HEK293 (cell line): ENCODE measurements at regions not wholly inside any gene's neighbourhood (a gene's known extent, or its start where the extent isn't known, plus 50 kb on each side); places are given as distances from the start of the nearest gene placed in this dataset.
A peak's percentile ranks its signal among the peaks of the same experiment; 100 is the strongest.

Experiments used
- CTCF ChIA-PET: fragments of 350-600 bp; formaldehyde crosslinking; extraction: SDS; loops from one replicate; lab custom pipeline; 2021; ENCODE audit warnings: antibody characterized with exemption; lab: Yijun Ruan, JAX
- POLR2A ChIA-PET: fragments of 300-600 bp; formaldehyde crosslinking; extraction: SDS; loops from one replicate; lab custom pipeline; 2020; ENCODE audit warnings: antibody characterized with exemption, inconsistent platforms; lab: Yijun Ruan, JAX
- H3K27ac ChIP-seq: fragments of 200-500 bp; sonication (Bioruptor generic); 2 replicates; pipeline ENCODE4 v1.5.1; 2014; ENCODE audit warnings: low read depth, low read length, control low read depth, inconsistent platforms; ENCODE audit errors: extremely low read depth
- H3K36me3 ChIP-seq, 2 experiments: fragments of 200-500 bp in 1 of 2; sonication (Bioruptor generic) in 1 of 2; 1 replicate in 1 of 2; 2 replicates in 1 of 2; pipeline ENCODE4 v1.5.1; 2014 to 2017; ENCODE audit warnings: inconsistent platforms in 2 of 2, low read length in 2 of 2; ENCODE audit not compliant: control insufficient read depth in 2 of 2, insufficient read depth in 1 of 2
- H3K4me1 ChIP-seq: fragments of 200-500 bp; sonication (Bioruptor generic); 2 replicates; pipeline ENCODE4 v1.5.1; 2014; ENCODE audit warnings: mild to moderate bottlenecking, low read length, inconsistent platforms; ENCODE audit not compliant: control insufficient read depth, insufficient read depth
- H3K4me3 ChIP-seq: 2 replicates; pipeline ENCODE4 v1.5.1; 2011; ENCODE audit warnings: low read depth, mild to moderate bottlenecking, control low read depth, low read length, moderate library complexity
- H3K9me3 ChIP-seq: fragments of 200-500 bp; sonication (Bioruptor generic); 2 replicates; pipeline ENCODE4 v1.5.1; 2014; ENCODE audit warnings: low read depth, low read length, inconsistent platforms; ENCODE audit not compliant: control insufficient read depth, insufficient read depth
- BCL11B ChIP-seq: fragments of 450-650 bp; formaldehyde crosslinking; IDR thresholded peaks from 2 replicates; pipeline ENCODE4 v1.5.1; 2016; ENCODE audit warnings: low read depth, missing biosample characterization, missing genetic modification characterization
- EGR2 ChIP-seq: fragments of 450-650 bp; formaldehyde crosslinking; IDR thresholded peaks from 2 replicates; pipeline ENCODE4 v1.5.1; 2016; ENCODE audit warnings: low read depth, missing biosample characterization, missing genetic modification characterization
- FEZF1 ChIP-seq: fragments of 450-650 bp; formaldehyde crosslinking; IDR thresholded peaks from 2 replicates; pipeline ENCODE4 v1.5.1; 2016; ENCODE audit warnings: missing biosample characterization, missing genetic modification characterization
- GLIS2 ChIP-seq: fragments of 450-650 bp; formaldehyde crosslinking; IDR thresholded peaks from 2 replicates; pipeline ENCODE4 v1.5.1; 2016; ENCODE audit warnings: missing biosample characterization, missing genetic modification characterization
- KLF1 ChIP-seq: fragments of 450-650 bp; formaldehyde crosslinking; IDR thresholded peaks from 2 replicates; pipeline ENCODE4 v1.5.1; 2016; ENCODE audit warnings: missing biosample characterization, missing genetic modification characterization
- KLF10 ChIP-seq: fragments of 450-650 bp; IDR thresholded peaks from 2 replicates; pipeline ENCODE4 v1.5.1; 2018; ENCODE audit warnings: missing biosample characterization, mild to moderate bottlenecking, missing genetic modification characterization
- KLF16 ChIP-seq: fragments of 450-650 bp; formaldehyde crosslinking; IDR thresholded peaks from 2 replicates; pipeline ENCODE4 v1.5.1; 2017; ENCODE audit warnings: missing biosample characterization, missing genetic modification characterization
- KLF9 ChIP-seq: fragments of 450-650 bp; formaldehyde crosslinking; IDR thresholded peaks from 2 replicates; pipeline ENCODE4 v1.5.1; 2016; ENCODE audit warnings: missing biosample characterization, missing genetic modification characterization, low read depth
- PRDM1 ChIP-seq: fragments of 450-650 bp; formaldehyde crosslinking; IDR thresholded peaks from 2 replicates; pipeline ENCODE4; 2016; ENCODE audit warnings: missing biosample characterization, missing genetic modification characterization
- PRDM4 ChIP-seq: fragments of 450-650 bp; formaldehyde crosslinking; IDR thresholded peaks from 2 replicates; pipeline ENCODE4 v1.5.1; 2017; ENCODE audit warnings: missing biosample characterization, missing genetic modification characterization
- WT1 ChIP-seq: fragments of 450-650 bp; formaldehyde crosslinking; IDR thresholded peaks from 2 replicates; pipeline ENCODE4 v1.5.1; 2016; ENCODE audit warnings: missing biosample characterization, missing genetic modification characterization
- ZBTB21 ChIP-seq: fragments of 450-650 bp; formaldehyde crosslinking; IDR thresholded peaks from 2 replicates; pipeline ENCODE4 v1.5.1; 2017; ENCODE audit warnings: missing biosample characterization, missing genetic modification characterization
- ZFHX2 ChIP-seq: fragments of 450-650 bp; formaldehyde crosslinking; conservative IDR thresholded peaks from 2 replicates; pipeline ENCODE4 v1.5.1; 2016; ENCODE audit warnings: missing biosample characterization, missing genetic modification characterization
- ZFP3 ChIP-seq: fragments of 450-650 bp; formaldehyde crosslinking; IDR thresholded peaks from 2 replicates; pipeline ENCODE4 v1.5.1; 2016; ENCODE audit warnings: low read depth, missing biosample characterization, missing genetic modification characterization
- ZIC2 ChIP-seq: fragments of 450-650 bp; formaldehyde crosslinking; IDR thresholded peaks from 2 replicates; pipeline ENCODE4 v1.5.1; 2016; ENCODE audit warnings: missing biosample characterization, missing genetic modification characterization
- ZNF19 ChIP-seq: fragments of 450-650 bp; formaldehyde crosslinking; IDR thresholded peaks from 2 replicates; pipeline ENCODE4; 2016; ENCODE audit warnings: missing biosample characterization, missing genetic modification characterization, low read depth
- ZNF211 ChIP-seq: fragments of 450-650 bp; formaldehyde crosslinking; IDR thresholded peaks from 2 replicates; pipeline ENCODE4 v1.5.1; 2016; ENCODE audit warnings: low read depth, missing biosample characterization, missing genetic modification characterization
- ZNF23 ChIP-seq: fragments of 450-650 bp; formaldehyde crosslinking; IDR thresholded peaks from 2 replicates; pipeline ENCODE4 v1.5.1; 2016; ENCODE audit warnings: missing biosample characterization, missing genetic modification characterization, borderline replicate concordance
- ZNF239 ChIP-seq: fragments of 450-650 bp; formaldehyde crosslinking; IDR thresholded peaks from 2 replicates; pipeline ENCODE4 v1.5.1; 2016; ENCODE audit warnings: missing biosample characterization, missing genetic modification characterization
- ZNF280C ChIP-seq: fragments of 450-650 bp; formaldehyde crosslinking; IDR thresholded peaks from 2 replicates; pipeline ENCODE4 v1.5.1; 2016; ENCODE audit warnings: missing biosample characterization, missing genetic modification characterization
- ZNF324 ChIP-seq: fragments of 450-650 bp; formaldehyde crosslinking; IDR thresholded peaks from 2 replicates; pipeline ENCODE4 v1.5.1; 2016; ENCODE audit warnings: missing biosample characterization, missing genetic modification characterization
- ZNF341 ChIP-seq: fragments of 450-650 bp; formaldehyde crosslinking; IDR thresholded peaks from 2 replicates; pipeline ENCODE4; 2016; ENCODE audit warnings: low read depth, missing biosample characterization, missing genetic modification characterization
- ZNF391 ChIP-seq: fragments of 450-650 bp; formaldehyde crosslinking; IDR thresholded peaks from 2 replicates; pipeline ENCODE4 v1.5.1; 2016; ENCODE audit warnings: low read depth, missing biosample characterization, missing genetic modification characterization, borderline replicate concordance
- ZNF48 ChIP-seq: fragments of 450-650 bp; formaldehyde crosslinking; IDR thresholded peaks from 2 replicates; pipeline ENCODE4 v1.5.1; 2016; ENCODE audit warnings: missing biosample characterization, missing genetic modification characterization
- ZNF549 ChIP-seq: fragments of 450-650 bp; IDR thresholded peaks from 2 replicates; pipeline ENCODE4 v1.5.1; 2018; ENCODE audit warnings: missing biosample characterization, missing genetic modification characterization, mild to moderate bottlenecking, inconsistent platforms, moderate library complexity
- ZNF555 ChIP-seq: fragments of 450-650 bp; formaldehyde crosslinking; conservative IDR thresholded peaks from 2 replicates; pipeline ENCODE4 v1.5.1; 2017; ENCODE audit warnings: missing biosample characterization, mild to moderate bottlenecking, missing genetic modification characterization, inconsistent platforms
- ZNF561 ChIP-seq: fragments of 450-650 bp; IDR thresholded peaks from 2 replicates; pipeline ENCODE4 v1.5.1; 2018; ENCODE audit warnings: missing biosample characterization, missing genetic modification characterization, borderline replicate concordance
- ZNF701 ChIP-seq: fragments of 450-650 bp; formaldehyde crosslinking; IDR thresholded peaks from 2 replicates; pipeline ENCODE4 v1.5.1; 2016; ENCODE audit warnings: missing biosample characterization, missing genetic modification characterization
- ZNF747 ChIP-seq: fragments of 450-650 bp; formaldehyde crosslinking; IDR thresholded peaks from 2 replicates; pipeline ENCODE4 v1.5.1; 2016; ENCODE audit warnings: missing biosample characterization, missing genetic modification characterization
- ZNF830 ChIP-seq: fragments of 450-650 bp; IDR thresholded peaks from 2 replicates; pipeline ENCODE4 v1.5.0; 2018; ENCODE audit warnings: missing biosample characterization, missing genetic modification characterization, low read depth, mild to moderate bottlenecking, moderate library complexity
- ZNF843 ChIP-seq: fragments of 450-650 bp; formaldehyde crosslinking; IDR thresholded peaks from 2 replicates; pipeline ENCODE4 v1.5.1; 2016; ENCODE audit warnings: missing biosample characterization, missing genetic modification characterization
- ZSCAN16 ChIP-seq: fragments of 450-650 bp; formaldehyde crosslinking; IDR thresholded peaks from 2 replicates; pipeline ENCODE4 v1.5.1; 2016; ENCODE audit warnings: missing biosample characterization, missing genetic modification characterization

DNA sequence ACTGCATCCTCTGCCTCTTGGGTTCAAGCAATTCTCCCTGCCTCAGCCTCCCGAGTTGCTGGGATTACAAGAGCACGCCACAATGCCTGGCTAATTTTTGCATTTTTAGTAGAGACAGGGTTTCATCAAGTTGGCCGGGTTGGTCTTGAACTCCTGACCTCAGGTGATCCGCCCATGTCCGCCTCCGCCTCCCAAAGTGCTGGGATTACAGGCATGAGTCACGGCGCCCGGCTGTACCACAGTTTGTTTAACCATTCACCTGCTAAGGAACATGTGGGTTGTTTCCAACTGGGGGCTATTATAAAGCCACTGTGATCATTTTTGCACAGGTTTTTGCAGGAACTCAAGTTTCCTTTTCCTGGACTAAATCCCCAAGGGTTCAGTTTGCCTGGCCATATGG lies 123.2 kb upstream of the RAP2B start:
- CTCF ChIA-PET = no interaction called here
- Histone ChIP-seq H3K4me3 (no peak overlapping the region), H3K4me1 (no peaks in the 10 kb centered on the region), H3K27ac (no peak overlapping the region), H3K9me3 (no peaks in the 10 kb centered on the region), H3K36me3 (no peaks in the 10 kb centered on the region)
- POLR2A ChIA-PET = no interaction called here
- TF ChIP-seq ZNF747 (tag by site-specific recombination) (no peak), ZFHX2 (tag by site-specific recombination) (peak; percentile 79), EGR2 (tag by site-specific recombination) (peak; percentile 86)

DNA sequence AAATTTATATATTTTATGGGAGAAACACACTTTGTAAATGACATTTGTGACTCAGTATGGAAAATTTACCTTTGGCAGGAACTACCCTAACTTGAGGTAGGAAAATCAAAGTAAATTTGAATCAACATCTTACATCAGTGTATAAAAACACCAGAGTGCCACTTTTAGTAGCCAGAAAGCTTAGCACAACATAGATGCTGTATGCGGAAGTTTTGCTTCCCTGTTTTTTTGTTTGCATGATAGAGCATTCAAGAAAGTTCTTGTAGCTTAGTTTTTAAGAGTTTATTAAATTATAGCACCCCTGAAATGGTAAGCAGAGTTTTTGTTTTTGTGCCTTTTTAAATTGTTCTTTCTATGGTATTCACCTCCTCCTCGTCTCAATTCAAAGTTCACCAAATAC lies 120.8 kb upstream of the RAP2B start:
- no peak overlapping the region for H3K27ac ChIP-seq
- H3K4me3 ChIP-seq = no peak overlapping the region
- TF ChIP-seq BCL11B = no peak
- no peak for TF ChIP-seq ZNF324 (tag by site-specific recombination)
- TF ChIP-seq ZNF23 (tag by site-specific recombination) = no peak
- TF ChIP-seq ZNF239 (tag by site-specific recombination) = no peak
- TF ChIP-seq ZBTB21 (tag by site-specific recombination) = no peak
- no peak for TF ChIP-seq GLIS2 (tag by site-specific recombination)
- TF ChIP-seq ZFP3 (tag by site-specific recombination) = no peak
- no peak for TF ChIP-seq ZNF48 (tag by site-specific recombination)
- TF ChIP-seq ZNF391 (tag by site-specific recombination) = no peak
- no peak for TF ChIP-seq WT1 (tag by site-specific recombination)
- no peak for TF ChIP-seq PRDM1
- TF ChIP-seq ZNF549 (tag by site-specific recombination) = no peak
- TF ChIP-seq ZNF280C = no peak
- no peak for TF ChIP-seq KLF1 (tag by site-specific recombination)
- no peak for TF ChIP-seq KLF10 (tag by site-specific recombination)
- TF ChIP-seq ZNF561 (tag by site-specific recombination) = no peak
- no peak for TF ChIP-seq ZNF701 (tag by site-specific recombination)
- no peak for TF ChIP-seq ZNF555
- no peak for TF ChIP-seq ZSCAN16 (tag by site-specific recombination)
- ChIA-PET CTCF (no interaction called here), POLR2A (interaction anchor here (0.8 kb wide), 1 partner anchor 120 kb away, joined by 5 read pairs; the partner anchor contains the start of gene RAP2B)
- no peaks in the 10 kb centered on the region for H3K36me3 ChIP-seq
- H3K9me3 ChIP-seq = no peaks in the 10 kb centered on the region
- no peaks in the 10 kb centered on the region for H3K4me1 ChIP-seq

DNA sequence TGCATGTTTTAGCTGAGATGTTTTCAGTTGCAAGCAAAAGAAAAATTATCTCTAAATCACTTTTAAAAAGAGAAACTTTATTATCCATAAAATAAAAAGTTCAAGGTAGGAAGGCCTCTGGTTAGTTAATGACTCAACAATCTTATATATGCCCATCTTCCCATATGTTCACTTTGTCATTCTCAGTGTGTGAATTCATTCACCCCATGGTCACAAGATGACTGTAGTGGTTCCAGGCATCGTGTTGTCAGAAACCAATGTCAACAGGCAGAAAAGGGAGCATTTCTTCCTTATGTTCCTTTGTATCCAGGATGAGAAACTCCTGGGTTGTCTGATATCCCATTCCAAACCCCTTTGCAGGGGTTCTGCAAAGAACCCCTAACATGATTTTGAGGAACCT lies 119.9 kb upstream of the RAP2B start:
- TF ChIP-seq ZNF19 (no peak), KLF16 (tag by site-specific recombination) (no peak), ZNF211 (tag by site-specific recombination) (no peak), KLF9 (tag by site-specific recombination) (no peak), PRDM4 (no peak), ZNF830 (tag by site-specific recombination) (no peak), FEZF1 (tag by site-specific recombination) (no peak), ZIC2 (tag by site-specific recombination) (no peak), ZNF843 (tag by site-specific recombination) (no peak), GLIS2 (tag by site-specific recombination) (no peak), ZSCAN16 (tag by site-specific recombination) (no peak), ZNF341 (tag by site-specific recombination) (no peak)
- Histone ChIP-seq H3K4me3 (no peak overlapping the region), H3K9me3 (no peaks in the 10 kb centered on the region), H3K27ac (no peak overlapping the region), H3K4me1 (no peaks in the 10 kb centered on the region), H3K36me3 (no peaks in the 10 kb centered on the region)
- POLR2A ChIA-PET = interaction anchor here (0.6 to 1.6 kb wide), 2 partner anchors 119 to 131 kb away, joined by 3 to 16 read pairs; partner anchors contain the start of gene RAP2B
- CTCF ChIA-PET = interaction anchor here (0.6 to 1.6 kb wide), 5 partner anchors 45 to 400 kb away, joined by 3 to 5 read pairs (median 3); no protein-coding TSS in a partner anchor
